ENCODE measurements at regions not wholly inside any gene's neighbourhood (a gene's known extent, or its start where the extent isn't known, plus 50 kb on each side); places are given as distances from the start of the nearest gene placed in this dataset.

DNA sequence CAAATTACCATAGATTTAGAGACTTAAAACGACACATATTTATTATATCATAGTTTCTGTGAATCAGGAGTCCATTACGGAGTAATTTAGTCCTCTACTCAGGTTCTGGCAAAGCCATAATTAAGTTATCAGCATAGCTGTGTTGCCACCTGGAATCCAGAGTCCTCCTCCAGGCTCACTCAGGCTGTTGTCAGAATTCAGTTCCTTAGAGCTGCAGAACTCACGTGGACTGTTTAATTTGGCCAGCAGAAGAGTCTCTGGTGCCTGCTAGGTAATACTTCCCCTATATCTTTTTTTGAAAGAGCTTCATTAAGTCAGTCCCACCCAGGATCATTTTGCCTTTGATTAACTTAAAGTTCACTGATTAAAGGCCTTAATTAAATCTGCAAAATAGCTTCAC is 891.5 kb downstream of the SUCLG1 start:
- no peak overlapping the region for H3K4me2 ChIP-seq (ENCODE audit: low read length)
- TF ChIP-seq, protein P1, sequence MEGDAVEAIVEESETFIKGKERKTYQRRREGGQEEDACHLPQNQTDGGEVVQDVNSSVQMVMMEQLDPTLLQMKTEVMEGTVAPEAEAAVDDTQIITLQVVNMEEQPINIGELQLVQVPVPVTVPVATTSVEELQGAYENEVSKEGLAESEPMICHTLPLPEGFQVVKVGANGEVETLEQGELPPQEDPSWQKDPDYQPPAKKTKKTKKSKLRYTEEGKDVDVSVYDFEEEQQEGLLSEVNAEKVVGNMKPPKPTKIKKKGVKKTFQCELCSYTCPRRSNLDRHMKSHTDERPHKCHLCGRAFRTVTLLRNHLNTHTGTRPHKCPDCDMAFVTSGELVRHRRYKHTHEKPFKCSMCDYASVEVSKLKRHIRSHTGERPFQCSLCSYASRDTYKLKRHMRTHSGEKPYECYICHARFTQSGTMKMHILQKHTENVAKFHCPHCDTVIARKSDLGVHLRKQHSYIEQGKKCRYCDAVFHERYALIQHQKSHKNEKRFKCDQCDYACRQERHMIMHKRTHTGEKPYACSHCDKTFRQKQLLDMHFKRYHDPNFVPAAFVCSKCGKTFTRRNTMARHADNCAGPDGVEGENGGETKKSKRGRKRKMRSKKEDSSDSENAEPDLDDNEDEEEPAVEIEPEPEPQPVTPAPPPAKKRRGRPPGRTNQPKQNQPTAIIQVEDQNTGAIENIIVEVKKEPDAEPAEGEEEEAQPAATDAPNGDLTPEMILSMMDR (IDR thresholded peaks at IDR 0.05; ENCODE audit: low read length): no peak
- TF ChIP-seq EZH2 (IDR thresholded peaks at IDR 0.05; ENCODE audit: borderline replicate concordance, low read length): no peak
- H2AFZ ChIP-seq (ENCODE audit: low read length): no peak overlapping the region
- H3K9me3 ChIP-seq (ENCODE audit: low read length): no peaks in the 10 kb centered on the region
- no peak overlapping the region for H3K4me3 ChIP-seq (ENCODE audit: low read depth, low read length, poor library complexity, severe bottlenecking)
- no peak overlapping the region for H3K9ac ChIP-seq (ENCODE audit: low read length)
- no peaks in the 10 kb centered on the region for H3F3A ChIP-seq (ENCODE audit: insufficient read depth, low read length)
- no peak overlapping the region for H3K27ac ChIP-seq (ENCODE audit: low read depth, low read length, poor library complexity, severe bottlenecking)
- H3K9me2 ChIP-seq (ENCODE audit: low read depth, low read length): no peaks in the 10 kb centered on the region
- no peaks in the 10 kb centered on the region for H4K20me1 ChIP-seq (ENCODE audit: insufficient read depth, low read length)
- H3K36me3 ChIP-seq (ENCODE audit: insufficient read depth, low read length): no peaks in the 10 kb centered on the region
- no peaks in the 10 kb centered on the region for H3K4me1 ChIP-seq (ENCODE audit: insufficient read depth, low read length, severe bottlenecking)
- H3K27me3 ChIP-seq (ENCODE audit: insufficient read depth, low read length): no peaks in the 10 kb centered on the region
- no peaks in the 10 kb centered on the region for H3K79me2 ChIP-seq (ENCODE audit: insufficient read depth, low read length)

DNA sequence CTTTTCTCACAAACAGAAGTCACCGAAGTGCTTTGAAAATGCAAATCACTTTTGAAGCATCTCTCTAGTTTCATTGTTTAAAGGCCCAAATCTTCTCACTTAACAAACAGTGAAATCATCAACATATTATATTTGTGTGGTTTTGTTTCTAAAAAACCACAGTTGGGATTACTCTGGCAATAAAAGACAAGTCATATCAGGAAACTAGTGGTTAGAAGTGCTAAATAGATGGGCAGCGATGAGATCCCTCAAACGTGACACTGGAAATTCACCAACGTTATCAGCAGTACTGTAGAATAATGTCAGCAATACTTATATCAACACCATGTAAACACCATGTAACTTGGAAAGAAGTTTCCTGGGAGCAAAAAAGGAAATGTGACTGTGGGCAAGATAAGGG is 893.5 kb downstream of the SUCLG1 start:
- Histone ChIP-seq H3K79me2 (ENCODE audit: insufficient read depth, low read length) (no peaks in the 10 kb centered on the region), H3K27ac (ENCODE audit: low read depth, low read length, poor library complexity, severe bottlenecking) (no peak overlapping the region), H3K4me3 (ENCODE audit: low read depth, low read length, poor library complexity, severe bottlenecking) (no peak overlapping the region), H2AFZ (ENCODE audit: low read length) (no peak overlapping the region), H3K27me3 (ENCODE audit: insufficient read depth, low read length) (no peaks in the 10 kb centered on the region), H4K20me1 (ENCODE audit: insufficient read depth, low read length) (no peaks in the 10 kb centered on the region), H3K9me2 (ENCODE audit: low read depth, low read length) (no peaks in the 10 kb centered on the region), H3F3A (ENCODE audit: insufficient read depth, low read length) (no peaks in the 10 kb centered on the region), H3K36me3 (ENCODE audit: insufficient read depth, low read length) (no peaks in the 10 kb centered on the region), H3K4me1 (ENCODE audit: insufficient read depth, low read length, severe bottlenecking) (no peaks in the 10 kb centered on the region), H3K4me2 (ENCODE audit: low read length) (no peak overlapping the region), H3K9me3 (ENCODE audit: low read length) (no peaks in the 10 kb centered on the region), H3K9ac (ENCODE audit: low read length) (no peak overlapping the region)
- TF ChIP-seq EZH2 (IDR thresholded peaks at IDR 0.05; ENCODE audit: borderline replicate concordance, low read length): no peak
- TF ChIP-seq, protein P1 (IDR thresholded peaks at IDR 0.05; ENCODE audit: low read length): no peak

DNA sequence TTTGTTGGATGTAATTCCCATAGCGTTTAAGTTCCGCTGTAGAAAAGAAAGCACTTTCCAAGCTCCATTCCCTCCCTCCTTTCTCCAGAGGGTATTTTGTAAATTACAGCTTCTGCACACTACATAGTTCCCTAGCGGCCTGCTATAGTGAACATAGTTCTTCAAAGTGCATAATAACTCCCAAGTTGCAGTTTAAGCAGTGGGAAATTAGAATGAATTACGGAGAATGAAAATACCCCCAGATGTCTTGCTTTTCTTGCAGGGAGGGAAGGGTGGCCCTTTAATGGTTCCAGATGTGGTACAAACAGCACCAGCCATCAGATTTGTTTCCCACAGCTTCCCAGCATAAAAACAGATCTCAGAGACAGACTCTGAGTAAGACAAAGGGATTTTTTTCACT is 893.9 kb downstream of the SUCLG1 start:
- Histone ChIP-seq H3K9ac (ENCODE audit: low read length) (no peak overlapping the region), H4K20me1 (ENCODE audit: insufficient read depth, low read length) (no peaks in the 10 kb centered on the region), H3K4me2 (ENCODE audit: low read length) (no peak overlapping the region), H3K4me1 (ENCODE audit: insufficient read depth, low read length, severe bottlenecking) (no peaks in the 10 kb centered on the region), H3K9me2 (ENCODE audit: low read depth, low read length) (no peaks in the 10 kb centered on the region), H3F3A (ENCODE audit: insufficient read depth, low read length) (no peaks in the 10 kb centered on the region), H2AFZ (ENCODE audit: low read length) (no peak overlapping the region), H3K27me3 (ENCODE audit: insufficient read depth, low read length) (no peaks in the 10 kb centered on the region), H3K79me2 (ENCODE audit: insufficient read depth, low read length) (no peaks in the 10 kb centered on the region), H3K36me3 (ENCODE audit: insufficient read depth, low read length) (no peaks in the 10 kb centered on the region), H3K27ac (ENCODE audit: low read depth, low read length, poor library complexity, severe bottlenecking) (no peak overlapping the region), H3K4me3 (ENCODE audit: low read depth, low read length, poor library complexity, severe bottlenecking) (no peak overlapping the region), H3K9me3 (ENCODE audit: low read length) (no peaks in the 10 kb centered on the region)
- TF ChIP-seq EZH2 (IDR thresholded peaks at IDR 0.05; ENCODE audit: borderline replicate concordance, low read length): no peak
- TF ChIP-seq, protein P1 (IDR thresholded peaks at IDR 0.05; ENCODE audit: low read length): no peak
